ENCODE measurements at regions not wholly inside any gene's neighbourhood (a gene's known extent, or its start where the extent isn't known, plus 50 kb on each side); places are given as distances from the start of the nearest gene placed in this dataset.

DNA sequence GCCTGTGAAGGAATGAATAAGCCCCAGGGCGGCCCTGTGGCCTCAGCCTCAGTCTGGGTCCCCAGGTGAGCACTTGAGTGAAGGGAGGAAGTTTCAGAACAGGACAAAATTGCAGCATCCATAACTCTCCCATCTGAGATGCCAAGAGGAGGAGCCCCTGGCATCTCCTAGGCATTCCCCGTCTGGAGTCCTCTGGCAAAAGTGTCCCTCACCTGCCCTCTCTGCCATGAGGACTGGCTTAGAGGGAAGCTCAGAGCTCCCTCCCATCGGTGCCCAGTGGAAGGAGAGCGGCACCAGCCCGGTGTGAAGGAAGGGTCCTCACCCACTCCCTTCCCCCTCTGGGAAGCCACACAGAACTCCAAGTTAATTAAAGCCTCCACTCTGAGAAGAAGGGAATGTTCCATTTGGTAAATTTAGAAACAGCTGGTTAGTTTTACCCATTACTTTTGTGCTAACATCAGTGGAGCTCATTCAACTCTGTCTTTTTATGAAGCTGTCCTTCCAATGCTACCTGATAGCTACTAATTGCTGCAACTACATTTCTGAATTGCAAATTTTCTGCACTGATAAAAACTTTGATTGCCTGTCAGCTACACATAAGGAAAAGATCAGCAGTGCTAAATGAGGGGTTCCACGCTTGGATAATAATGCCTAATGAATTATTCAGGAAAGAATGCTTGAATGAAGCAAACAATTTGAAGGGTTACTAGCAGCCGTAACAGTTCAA lies 123.3 kb upstream of the RCN1 start:
- TF ChIP-seq POLR2A (IDR thresholded peaks at IDR 0.05): no peak
- TF ChIP-seq, protein P1, sequence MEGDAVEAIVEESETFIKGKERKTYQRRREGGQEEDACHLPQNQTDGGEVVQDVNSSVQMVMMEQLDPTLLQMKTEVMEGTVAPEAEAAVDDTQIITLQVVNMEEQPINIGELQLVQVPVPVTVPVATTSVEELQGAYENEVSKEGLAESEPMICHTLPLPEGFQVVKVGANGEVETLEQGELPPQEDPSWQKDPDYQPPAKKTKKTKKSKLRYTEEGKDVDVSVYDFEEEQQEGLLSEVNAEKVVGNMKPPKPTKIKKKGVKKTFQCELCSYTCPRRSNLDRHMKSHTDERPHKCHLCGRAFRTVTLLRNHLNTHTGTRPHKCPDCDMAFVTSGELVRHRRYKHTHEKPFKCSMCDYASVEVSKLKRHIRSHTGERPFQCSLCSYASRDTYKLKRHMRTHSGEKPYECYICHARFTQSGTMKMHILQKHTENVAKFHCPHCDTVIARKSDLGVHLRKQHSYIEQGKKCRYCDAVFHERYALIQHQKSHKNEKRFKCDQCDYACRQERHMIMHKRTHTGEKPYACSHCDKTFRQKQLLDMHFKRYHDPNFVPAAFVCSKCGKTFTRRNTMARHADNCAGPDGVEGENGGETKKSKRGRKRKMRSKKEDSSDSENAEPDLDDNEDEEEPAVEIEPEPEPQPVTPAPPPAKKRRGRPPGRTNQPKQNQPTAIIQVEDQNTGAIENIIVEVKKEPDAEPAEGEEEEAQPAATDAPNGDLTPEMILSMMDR (IDR thresholded peaks at IDR 0.05): no peak
